ENCODE measurements at regions not wholly inside any gene's neighbourhood (a gene's known extent, or its start where the extent isn't known, plus 50 kb on each side); places are given as distances from the start of the nearest gene placed in this dataset.
A peak's percentile ranks its signal among the peaks of the same experiment; 100 is the strongest.

DNA sequence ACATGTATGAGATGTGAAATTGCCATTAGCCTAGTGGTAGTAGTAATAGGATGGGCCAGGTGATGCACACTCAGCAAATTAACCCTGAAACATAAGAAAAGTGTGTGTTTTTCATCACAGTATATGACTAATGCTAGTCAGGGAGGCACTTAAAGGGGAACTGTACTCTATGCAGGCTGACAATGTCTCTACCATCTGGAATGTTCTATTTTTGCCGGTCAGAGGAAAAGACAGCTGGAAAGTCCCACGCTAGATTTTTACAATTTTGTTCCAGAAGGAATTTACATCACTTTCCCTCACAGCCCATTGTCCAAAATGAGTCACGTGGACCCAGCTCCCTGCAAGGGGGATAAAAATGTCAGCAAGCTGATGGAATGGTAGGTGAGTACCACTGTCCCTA, 746.3 kb upstream of the CHAC2 start:
- DNase-seq (ENCODE audit: extremely low spot score, insufficient read length, low read depth) (no peak), FAIRE-seq (no peak)

DNA sequence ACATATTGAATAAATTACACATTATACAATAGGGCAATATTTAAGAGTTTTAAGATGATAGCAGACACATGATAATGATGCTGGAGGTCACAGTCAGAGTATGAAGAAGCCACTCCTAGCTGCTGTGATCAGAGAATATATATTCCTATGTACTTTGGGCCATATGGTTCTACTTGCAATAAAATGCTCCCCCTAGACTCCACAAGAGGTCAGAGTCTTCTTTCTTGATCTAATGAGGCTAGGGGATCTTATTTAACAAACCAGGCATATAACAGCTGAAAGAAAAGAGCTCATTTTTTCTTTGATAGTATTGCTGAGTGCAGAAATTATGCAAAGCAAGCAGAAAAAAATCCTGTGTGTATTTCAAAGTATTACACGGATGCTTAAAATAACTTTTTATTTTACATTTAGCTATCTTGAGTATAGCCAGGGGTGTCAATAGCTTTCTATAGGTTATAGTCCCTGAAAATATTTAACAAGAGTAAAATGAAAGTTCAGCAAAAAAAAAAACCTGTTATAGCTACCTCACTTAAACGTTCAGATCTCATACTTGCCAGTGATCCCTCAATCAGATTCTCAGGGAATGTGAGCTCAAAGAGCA, 748.7 kb upstream of the CHAC2 start:
- DNase-seq (ENCODE audit: extremely low spot score, insufficient read length, low read depth) (no peak), FAIRE-seq (no peak)

DNA sequence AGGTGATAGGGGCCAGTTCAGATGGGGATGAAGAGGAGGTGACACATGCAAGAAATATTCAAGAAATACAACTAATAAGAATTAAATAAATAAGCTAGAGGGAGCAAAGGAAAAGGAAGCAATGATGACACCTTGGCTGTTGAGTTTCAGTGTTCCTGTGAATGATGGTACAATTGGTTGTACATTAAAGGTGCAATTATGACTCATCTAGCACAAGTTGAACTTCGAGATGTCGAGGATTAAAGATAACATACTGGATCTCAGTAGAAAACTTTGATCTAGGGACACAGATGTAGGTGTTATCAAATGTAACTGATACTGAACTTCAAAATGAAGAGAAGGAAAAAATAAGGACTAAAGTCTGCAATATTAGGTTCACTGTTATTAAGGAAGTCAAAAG, 760.6 kb upstream of the CHAC2 start:
- DNase-seq (ENCODE audit: extremely low spot score, insufficient read length, low read depth): no peak
- no peak for FAIRE-seq

DNA sequence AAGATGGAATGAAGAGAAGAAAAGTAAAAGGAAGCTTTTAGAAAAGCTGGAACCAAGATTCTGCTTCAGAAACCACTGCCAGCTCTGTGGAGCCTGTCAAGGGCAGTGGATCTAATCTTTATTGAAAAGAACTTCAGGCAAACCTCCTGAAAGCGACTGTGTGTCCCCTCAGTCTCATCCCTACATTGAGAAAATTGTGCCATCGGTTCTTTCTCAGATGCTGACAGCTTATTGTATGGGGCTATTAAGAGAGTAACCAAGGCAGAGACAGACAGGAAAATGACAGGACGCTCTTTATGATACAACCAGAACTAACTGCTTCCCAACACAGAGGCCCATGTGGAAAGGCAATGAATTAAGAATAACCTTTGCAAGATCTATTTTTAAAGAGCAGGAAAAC, 763.2 kb upstream of the CHAC2 start:
- FAIRE-seq (no peak), DNase-seq (ENCODE audit: extremely low spot score, insufficient read length, low read depth) (no peak)

DNA sequence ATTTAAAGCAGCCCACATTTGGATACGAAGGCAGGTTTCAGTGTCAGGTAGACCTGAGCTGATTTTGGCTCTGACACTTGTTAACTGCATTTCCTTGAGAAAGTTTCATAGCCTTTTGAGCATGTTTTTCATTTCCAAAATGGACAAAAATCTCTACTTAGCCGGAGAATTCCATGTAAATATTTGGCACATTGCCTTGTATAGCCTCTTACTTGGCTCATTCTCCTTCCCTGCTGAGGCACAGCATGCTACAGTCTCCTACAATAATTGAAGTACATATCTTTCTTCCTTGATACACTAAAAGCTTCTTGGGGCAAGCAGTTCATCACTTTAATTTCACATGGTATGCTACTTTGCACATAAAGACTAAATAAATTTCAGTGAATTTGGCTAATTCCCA, 772.2 kb upstream of the CHAC2 start:
- no peak for DNase-seq (ENCODE audit: extremely low spot score, insufficient read length, low read depth)
- FAIRE-seq: no peak

DNA sequence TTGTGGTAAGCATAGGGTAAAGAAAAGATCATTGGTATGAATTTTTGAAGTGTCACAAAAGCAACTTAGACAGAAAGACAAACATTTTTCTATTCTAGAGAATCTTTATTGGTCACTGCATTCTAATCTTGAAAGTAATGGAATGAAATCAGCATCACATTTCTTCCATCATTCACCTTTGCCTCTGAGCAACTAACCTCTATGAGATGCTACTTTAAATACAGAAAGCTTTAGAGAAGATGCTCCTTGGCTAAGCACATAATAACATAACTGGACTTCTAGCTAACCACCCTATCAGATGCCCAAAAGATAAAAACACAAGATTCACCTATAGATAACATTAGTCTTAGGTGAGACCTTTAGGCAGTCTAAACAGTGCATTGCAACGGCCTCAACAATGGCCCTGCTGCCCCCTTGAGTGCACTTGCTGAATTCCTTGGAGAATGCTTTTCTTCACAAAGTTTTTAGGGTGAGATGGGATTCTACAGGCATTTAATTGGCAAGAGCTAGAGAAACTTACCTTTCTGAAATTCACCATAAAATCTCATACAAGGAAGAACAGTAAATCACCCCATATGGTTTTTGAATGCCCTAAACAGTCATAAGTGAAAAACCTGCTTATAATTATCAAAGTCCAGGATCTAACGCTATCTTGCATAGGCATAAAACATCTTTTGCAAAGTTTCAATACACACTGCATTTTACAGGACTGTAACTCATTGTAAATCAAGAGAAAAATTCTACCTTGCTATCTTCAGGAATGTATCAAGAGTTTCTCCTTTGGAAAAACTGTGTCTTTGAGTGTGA, 791.3 kb upstream of the CHAC2 start:
- FAIRE-seq (no peak), DNase-seq (ENCODE audit: extremely low spot score, insufficient read length, low read depth) (no peak)

DNA sequence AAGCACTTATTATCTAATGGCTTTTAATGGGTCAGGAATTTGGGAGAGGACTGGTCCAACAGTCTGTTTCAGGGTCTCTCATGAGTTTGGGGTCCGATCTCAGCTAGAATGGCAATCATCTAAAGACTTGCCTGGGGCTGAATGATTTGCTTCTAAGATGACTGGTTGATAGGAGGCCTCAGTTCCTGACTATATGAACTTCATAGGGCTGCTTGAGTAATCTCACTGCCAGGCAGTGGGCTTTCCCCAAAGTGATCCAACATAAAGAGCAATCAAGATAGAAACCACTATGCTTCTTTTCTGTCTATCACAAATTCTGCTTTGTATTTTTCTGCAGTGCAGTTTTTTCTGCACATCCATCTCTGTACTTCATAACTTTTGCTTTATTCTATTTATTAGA, 793.5 kb upstream of the CHAC2 start:
- no peak for FAIRE-seq
- DNase-seq (ENCODE audit: extremely low spot score, insufficient read length, low read depth): no peak

DNA sequence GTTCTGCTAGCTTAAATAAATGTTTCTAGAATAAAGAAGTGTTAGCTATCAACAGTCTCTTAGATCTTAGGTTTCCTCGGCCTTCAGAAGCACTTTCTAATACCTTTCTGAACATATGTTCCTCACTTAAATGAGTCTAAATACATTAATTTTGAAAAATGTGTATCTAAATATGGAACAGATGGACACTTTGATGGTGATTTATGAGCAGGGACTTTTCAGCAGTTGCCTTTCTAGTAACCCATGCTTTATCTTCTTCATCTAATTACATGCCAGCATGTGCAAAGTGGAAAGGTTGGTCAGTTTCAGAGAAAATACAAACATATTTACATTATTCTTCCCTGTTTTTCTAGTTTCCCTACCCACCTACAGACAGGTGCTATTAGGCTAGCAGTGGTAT, 797.0 kb upstream of the CHAC2 start:
- FAIRE-seq (no peak), DNase-seq (ENCODE audit: extremely low spot score, insufficient read length, low read depth) (no peak)

DNA sequence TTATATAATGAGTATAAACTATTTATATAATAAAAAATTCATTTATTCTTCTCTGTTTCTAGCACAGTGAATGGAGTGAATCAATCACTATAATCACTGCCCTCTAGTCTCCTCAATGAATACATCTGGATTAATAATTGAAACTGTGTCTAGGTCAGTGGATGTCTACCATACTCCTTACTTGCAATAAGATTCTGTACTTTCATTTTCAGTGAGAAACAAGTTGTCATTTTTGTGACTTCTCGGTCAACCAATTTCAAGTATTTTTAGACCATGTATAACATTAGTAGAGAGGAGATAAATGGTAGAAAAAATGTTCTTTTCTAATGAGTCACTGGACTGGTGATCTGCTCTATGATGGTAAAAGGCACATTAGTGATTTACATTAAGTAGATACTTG, 799.6 kb upstream of the CHAC2 start:
- FAIRE-seq: no peak
- DNase-seq (ENCODE audit: extremely low spot score, insufficient read length, low read depth): no peak

DNA sequence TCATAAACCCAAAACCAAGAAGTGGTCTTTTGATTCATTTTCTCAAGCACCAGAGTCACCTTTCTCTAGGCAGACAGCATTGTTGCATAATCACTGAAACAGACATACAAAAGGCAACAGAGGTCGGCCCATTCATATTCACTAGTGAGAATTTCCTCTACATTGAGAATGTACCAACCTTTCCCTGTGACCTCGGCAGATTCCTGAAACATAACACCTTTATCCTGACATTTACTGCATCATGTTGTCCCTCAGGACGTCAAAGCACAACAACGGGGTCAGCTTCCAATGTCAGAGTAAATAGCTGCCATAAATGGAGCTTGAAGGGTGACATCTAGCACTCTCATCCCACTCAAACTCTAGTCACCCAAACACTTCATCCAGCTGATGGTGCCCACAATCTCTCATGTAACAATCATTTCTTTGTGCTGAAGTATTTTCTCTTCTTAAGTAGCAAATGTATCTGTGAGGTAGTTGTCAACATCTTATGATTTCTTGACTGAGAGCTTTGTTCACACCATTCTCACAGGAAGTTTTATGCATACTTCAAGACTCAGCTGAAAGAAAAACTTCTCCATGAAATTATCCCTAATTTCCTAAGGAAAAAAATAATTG, 802.6 kb upstream of the CHAC2 start:
- FAIRE-seq: no peak
- no peak for DNase-seq (ENCODE audit: extremely low spot score, insufficient read length, low read depth)

DNA sequence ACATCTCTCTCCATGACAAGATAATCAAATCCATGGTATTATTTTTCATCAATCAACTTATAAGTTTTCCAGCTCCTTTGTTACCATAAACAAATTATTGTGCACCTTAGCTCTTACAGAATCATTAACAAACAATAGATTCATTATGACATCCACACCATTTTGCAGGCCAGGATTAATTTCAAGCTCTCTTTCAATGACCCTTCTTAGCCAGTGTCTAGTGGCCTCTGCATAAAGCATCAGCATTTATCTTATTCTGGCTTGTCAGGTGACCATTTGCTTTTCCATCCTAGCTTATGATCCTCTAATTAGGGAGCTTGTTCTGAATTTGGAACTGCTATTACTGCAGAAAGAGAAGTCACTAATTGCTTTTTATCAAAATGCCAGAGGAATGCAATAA, 806.2 kb upstream of the CHAC2 start:
- FAIRE-seq: no peak

DNA sequence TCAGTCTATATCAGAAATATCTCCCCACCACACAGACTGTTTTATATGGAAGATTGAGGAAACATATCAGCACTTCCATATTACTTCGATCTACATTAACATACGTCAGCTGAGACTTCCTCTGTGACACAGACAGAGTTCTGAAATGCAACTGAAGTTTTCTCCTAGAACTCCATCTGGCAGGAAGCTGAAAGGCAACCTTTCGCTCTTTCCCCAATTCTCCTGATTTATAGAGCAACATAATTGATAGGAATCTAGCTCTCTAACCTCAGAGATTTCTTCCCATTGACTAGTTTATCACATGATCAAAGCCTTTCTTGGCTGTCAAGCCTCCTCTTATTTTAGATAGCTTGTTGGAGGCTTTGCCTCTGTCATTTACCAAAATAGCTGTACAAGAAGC, 806.7 kb upstream of the CHAC2 start:
- FAIRE-seq: no peak
- no peak for DNase-seq (ENCODE audit: extremely low spot score, insufficient read length, low read depth)

More for the DNA sequence above, 806.2 kb upstream of the CHAC2 start:
- no peak for DNase-seq (ENCODE audit: extremely low spot score, insufficient read length, low read depth)

DNA sequence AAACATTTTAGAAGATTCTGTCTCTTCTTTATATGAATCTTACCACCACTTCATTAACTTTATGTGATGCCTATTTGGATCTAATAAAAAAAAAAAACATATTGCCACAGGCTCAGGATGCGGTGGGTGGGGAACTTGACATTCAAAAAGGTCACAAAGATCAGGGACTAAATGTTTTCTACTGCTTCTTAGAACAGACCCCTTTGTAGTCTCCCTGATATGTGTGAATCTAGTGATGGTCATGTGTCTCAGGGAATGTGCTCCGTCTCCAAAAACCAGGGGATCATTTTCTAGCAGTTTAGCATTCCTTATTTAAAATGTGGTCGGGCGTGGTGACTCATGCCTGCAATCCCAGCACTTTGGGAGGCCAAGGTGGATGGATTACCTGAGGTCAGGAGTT, 807.8 kb upstream of the CHAC2 start:
- DNase-seq (ENCODE audit: extremely low spot score, insufficient read length, low read depth): no peak
- FAIRE-seq: no peak

DNA sequence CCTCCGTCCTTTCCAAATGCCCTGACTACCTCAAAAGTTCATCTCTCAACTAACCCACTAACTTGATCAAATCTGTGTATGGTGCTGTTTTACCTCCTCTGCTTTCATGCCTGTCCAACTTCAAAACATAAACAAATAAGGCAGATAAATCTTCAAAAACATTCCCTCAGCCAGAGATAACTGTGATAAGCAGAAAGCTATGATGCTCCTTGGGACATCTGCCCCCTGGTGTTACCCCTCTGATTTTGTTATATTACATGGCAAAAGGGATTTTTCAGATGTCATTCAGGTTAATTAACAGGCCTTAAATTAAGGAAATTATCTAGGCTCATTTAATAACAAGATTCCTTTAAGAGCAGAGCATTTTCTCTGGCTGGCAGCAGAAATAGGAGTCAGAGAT, 810.8 kb upstream of the CHAC2 start:
- no peak for FAIRE-seq
- DNase-seq (ENCODE audit: extremely low spot score, insufficient read length, low read depth): no peak

DNA sequence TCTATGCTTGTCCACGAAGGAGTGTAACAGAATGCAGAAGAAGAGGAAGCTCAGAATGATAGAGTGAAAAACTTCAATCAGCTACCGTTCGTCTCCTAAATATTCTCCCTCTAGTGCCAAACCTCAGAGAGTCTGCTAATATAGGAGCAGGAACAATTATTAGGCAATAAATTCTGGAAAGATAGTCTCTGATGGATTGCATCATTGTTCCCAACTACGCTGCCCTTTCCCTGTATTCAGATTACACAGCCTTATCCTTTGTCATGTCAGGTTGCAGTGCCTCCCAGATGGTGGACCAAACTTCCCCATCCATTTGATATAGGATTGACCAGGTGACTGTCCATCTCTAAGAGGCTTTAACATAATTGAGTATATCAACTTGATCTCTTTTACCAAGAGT, 811.5 kb upstream of the CHAC2 start:
- FAIRE-seq (no peak), DNase-seq (ENCODE audit: extremely low spot score, insufficient read length, low read depth) (no peak)

DNA sequence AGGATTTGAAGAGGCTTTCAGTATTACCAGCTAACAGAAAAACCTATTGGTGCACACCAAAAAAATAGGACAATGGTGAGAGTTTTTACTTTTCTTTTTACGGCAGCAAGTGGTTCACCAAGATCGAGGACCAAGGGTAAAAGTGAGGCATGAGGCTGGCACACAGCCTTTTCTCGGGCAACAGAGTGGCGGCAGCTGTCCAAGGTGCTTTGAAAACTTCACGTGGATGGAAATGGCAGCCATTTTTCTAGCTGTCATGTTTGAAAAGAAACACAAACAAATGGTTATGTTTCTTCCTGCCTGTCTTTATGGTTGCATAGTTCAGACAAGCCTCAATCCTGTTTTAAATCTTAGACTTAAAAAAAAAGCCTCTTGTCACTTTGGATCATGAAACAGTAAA, 812.5 kb upstream of the CHAC2 start:
- no peak for DNase-seq (ENCODE audit: extremely low spot score, insufficient read length, low read depth)
- FAIRE-seq: no peak

DNA sequence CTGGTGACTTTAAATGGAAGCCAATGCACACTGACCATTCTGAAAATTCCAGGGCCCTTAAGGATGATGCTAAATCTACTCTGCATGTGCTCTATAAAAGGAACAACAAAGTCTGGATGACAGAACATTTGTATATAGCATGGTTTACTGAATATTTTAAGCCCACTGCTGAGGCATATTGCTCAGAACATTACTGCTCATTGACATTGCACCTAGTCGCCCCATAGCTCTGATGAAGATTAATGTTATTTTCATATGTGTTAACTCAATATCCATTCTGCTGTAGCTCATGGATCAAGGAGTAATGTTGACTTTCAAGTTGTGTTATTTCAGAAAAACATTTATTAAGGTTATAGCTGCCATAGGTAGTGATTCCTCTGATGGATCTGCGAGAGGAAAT, 827.5 kb upstream of the CHAC2 start:
- no peak for FAIRE-seq

DNA sequence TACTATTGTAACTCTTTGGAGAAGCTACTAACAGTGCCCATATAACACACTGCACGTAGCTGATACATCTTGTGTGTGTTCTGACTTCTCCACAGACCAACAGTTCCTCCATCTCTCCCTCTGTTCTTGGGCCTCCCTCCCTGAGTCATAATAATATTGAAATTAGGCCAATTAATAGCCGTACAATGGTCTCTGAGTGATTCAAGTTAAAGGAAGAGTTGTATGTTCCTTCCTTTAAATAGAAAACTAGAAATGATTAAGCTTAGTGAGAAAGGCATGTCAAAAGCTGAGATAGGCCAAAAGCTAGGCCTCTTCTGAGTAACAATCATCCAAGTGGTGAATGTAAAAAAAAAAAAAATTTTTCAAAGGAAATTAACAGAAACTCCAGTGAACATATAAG, 828.4 kb upstream of the CHAC2 start:
- FAIRE-seq: no peak
- no peak for DNase-seq (ENCODE audit: extremely low spot score, insufficient read length, low read depth)

More for the DNA sequence above, 827.5 kb upstream of the CHAC2 start:
- no peak for DNase-seq (ENCODE audit: extremely low spot score, insufficient read length, low read depth)

DNA sequence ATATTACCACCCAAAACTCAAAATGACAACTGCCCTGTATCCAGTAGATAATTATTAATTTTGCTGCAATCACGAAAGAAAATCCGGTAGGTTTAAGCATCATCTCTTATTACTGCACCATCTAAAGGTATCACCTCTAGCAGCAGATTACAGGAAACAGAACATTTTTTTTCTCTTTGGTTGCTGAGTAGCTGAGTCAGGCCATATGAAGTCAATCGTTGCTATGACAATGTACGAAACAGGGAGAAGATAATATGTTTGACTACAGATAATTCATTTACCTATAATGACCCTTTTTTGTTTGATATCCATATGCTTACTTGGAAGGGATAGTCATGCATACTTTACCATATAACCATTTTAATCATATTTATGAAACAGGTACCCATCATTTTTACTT, 831.6 kb upstream of the CHAC2 start:
- no peak for DNase-seq (ENCODE audit: extremely low spot score, insufficient read length, low read depth)
- no peak for FAIRE-seq

DNA sequence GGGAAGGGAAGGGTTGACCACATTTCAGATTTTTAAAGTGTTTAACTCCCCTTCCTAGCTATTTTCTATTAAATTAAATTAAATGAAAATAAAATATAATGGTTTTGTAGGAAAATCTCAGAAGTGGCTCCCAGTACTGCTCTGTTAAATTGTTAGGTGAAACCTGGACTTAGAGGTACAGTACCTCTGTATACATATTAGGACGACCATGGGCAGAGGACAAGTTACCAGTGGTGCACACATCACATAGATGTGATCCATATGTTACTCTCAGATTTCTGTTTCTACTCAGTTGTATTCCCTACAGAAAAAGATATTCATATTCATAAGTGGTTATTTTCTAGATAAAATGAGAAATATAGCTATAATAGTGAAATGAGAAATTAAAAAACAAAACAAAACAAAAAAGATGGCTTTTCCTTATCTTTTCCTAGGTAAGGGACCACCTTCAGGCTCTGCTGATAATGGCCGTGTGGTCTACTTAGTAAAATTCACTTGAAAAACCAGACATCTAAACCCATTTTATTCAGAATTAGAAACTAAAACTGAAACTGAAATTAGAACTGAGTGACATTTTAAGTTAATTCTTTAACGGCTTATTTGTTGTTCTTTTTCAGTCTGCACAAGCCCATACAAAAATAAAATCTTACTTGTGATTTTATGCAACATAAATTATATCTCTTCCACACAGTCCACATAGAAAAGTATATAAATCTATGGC, 832.5 kb upstream of the CHAC2 start:
- DNase-seq (ENCODE audit: extremely low spot score, insufficient read length, low read depth) (no peak), FAIRE-seq (no peak)

DNA sequence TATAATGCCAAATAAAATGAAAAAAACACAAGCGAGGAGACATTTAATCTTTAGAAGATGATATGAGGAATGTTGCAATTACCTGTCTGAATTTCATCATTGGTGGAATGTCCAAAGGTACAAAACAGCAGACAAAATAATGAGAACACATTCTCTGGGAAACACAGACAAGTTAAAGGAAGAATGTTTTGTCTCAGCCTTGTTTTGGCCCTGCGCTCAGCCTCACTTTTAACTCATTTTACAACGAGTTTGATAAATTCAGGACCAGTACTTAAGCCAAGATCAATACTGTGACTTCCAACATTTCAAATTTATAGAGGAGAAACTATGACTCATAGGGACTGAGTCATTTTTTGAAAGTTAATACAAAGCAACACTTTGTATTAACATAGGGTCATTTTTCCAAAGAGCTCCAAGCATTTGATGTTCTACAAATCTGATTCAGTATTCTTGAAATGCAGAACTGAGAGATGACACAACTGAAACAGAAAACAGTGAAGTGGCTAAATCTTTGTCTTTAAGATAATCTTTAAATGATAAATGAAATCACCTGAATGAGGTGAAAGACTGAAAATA, 833.2 kb upstream of the CHAC2 start:
- no peak for DNase-seq (ENCODE audit: extremely low spot score, insufficient read length, low read depth)
- FAIRE-seq: peak; percentile 33

Data from GM18507 (cell line).